ENCODE measurements at regions not wholly inside any gene's neighbourhood (a gene's known extent, or its start where the extent isn't known, plus 50 kb on each side); places are given as distances from the start of the nearest gene placed in this dataset.

- ChIA-PET CTCF (interaction anchor here (1.0 to 1.5 kb wide), 2 partner anchors 40 to 115 kb away, joined by 5 to 6 read pairs; no protein-coding TSS in a partner anchor), POLR2A (no interaction called here)
- DNase-seq (ENCODE audit: extremely low spot score): peak; percentile 56
- TF ChIP-seq CTBP1 (IDR thresholded peaks at IDR 0.05; ENCODE audit: borderline replicate concordance) (no peak), ARNT (IDR thresholded peaks at IDR 0.05) (no peak), FOXA1 (IDR thresholded peaks at IDR 0.05) (no peak), TARDBP (IDR thresholded peaks at IDR 0.05) (no peak), FOXM1 (IDR thresholded peaks at IDR 0.05; ENCODE audit: borderline replicate concordance) (no peak), ELF4 (IDR thresholded peaks at IDR 0.05) (no peak), SUZ12 (IDR thresholded peaks at IDR 0.05) (no peak), LEF1 (IDR thresholded peaks at IDR 0.05; ENCODE audit: borderline replicate concordance) (no peak), PKNOX1 (IDR thresholded peaks at IDR 0.05) (no peak), SP1 (IDR thresholded peaks at IDR 0.05) (no peak), ZNF384 (IDR thresholded peaks at IDR 0.05) (no peak), HDGF (IDR thresholded peaks at IDR 0.05; ENCODE audit: borderline replicate concordance) (no peak), FOXK2 (IDR thresholded peaks at IDR 0.05) (no peak)
Measured at GRCh38 chr17:55641676-55642081, 81.0 kb downstream of the TMEM100 start.

- no peak for DNase-seq (ENCODE audit: extremely low spot score)
- POLR2A ChIA-PET: no interaction called here
- CTCF ChIA-PET: no interaction called here
- TF ChIP-seq ARNT (IDR thresholded peaks at IDR 0.05): no peak
- TF ChIP-seq HDGF (IDR thresholded peaks at IDR 0.05; ENCODE audit: borderline replicate concordance): no peak
- no peak for TF ChIP-seq NFRKB (IDR thresholded peaks at IDR 0.05)
Measured at GRCh38 chr17:55639096-55639495, 83.6 kb downstream of the TMEM100 start.

- ChIA-PET CTCF (no interaction called here), POLR2A (no interaction called here)
- TF ChIP-seq BHLHE40 (IDR thresholded peaks at IDR 0.05; ENCODE audit: borderline replicate concordance) (no peak), FOXM1 (IDR thresholded peaks at IDR 0.05; ENCODE audit: borderline replicate concordance) (no peak), FOXA1 (IDR thresholded peaks at IDR 0.05) (no peak), SUZ12 (IDR thresholded peaks at IDR 0.05) (no peak), TARDBP (IDR thresholded peaks at IDR 0.05) (no peak), CTBP1 (IDR thresholded peaks at IDR 0.05; ENCODE audit: borderline replicate concordance) (no peak), FOXK2 (IDR thresholded peaks at IDR 0.05) (no peak), PKNOX1 (IDR thresholded peaks at IDR 0.05) (no peak), ARNT (IDR thresholded peaks at IDR 0.05) (no peak), ELF4 (IDR thresholded peaks at IDR 0.05) (no peak), HDGF (IDR thresholded peaks at IDR 0.05; ENCODE audit: borderline replicate concordance) (no peak), NFRKB (IDR thresholded peaks at IDR 0.05) (no peak), L3MBTL2 (conservative IDR thresholded peaks at IDR 0.05) (no peak), ZNF384 (IDR thresholded peaks at IDR 0.05) (no peak), LEF1 (IDR thresholded peaks at IDR 0.05; ENCODE audit: borderline replicate concordance) (no peak), SP1 (IDR thresholded peaks at IDR 0.05) (no peak)
- no peak for DNase-seq (ENCODE audit: extremely low spot score)
Measured at GRCh38 chr17:55635253-55635914, 87.3 kb downstream of the TMEM100 start.

GRCh38 chr17:55634702-55635101, 88.0 kb downstream of the TMEM100 start:
- TF ChIP-seq ELF4 (IDR thresholded peaks at IDR 0.05) (no peak), HDGF (IDR thresholded peaks at IDR 0.05; ENCODE audit: borderline replicate concordance) (no peak), L3MBTL2 (conservative IDR thresholded peaks at IDR 0.05) (no peak), SP1 (IDR thresholded peaks at IDR 0.05) (no peak), LEF1 (IDR thresholded peaks at IDR 0.05; ENCODE audit: borderline replicate concordance) (no peak), PKNOX1 (IDR thresholded peaks at IDR 0.05) (no peak), FOXM1 (IDR thresholded peaks at IDR 0.05; ENCODE audit: borderline replicate concordance) (no peak), ARNT (IDR thresholded peaks at IDR 0.05) (no peak)
- ChIA-PET CTCF (no interaction called here), POLR2A (no interaction called here)
- DNase-seq (ENCODE audit: extremely low spot score): no peak

GRCh38 chr17:55632893-55633292, 89.8 kb downstream of the TMEM100 start:
- POLR2A ChIA-PET: no interaction called here

More at GRCh38 chr17:55632893-55633292, 89.8 kb downstream of the TMEM100 start:
- no peak for DNase-seq (ENCODE audit: extremely low spot score)
- CTCF ChIA-PET: no interaction called here
- TF ChIP-seq FOXK2 (IDR thresholded peaks at IDR 0.05): no peak
- TF ChIP-seq FOXM1 (IDR thresholded peaks at IDR 0.05; ENCODE audit: borderline replicate concordance): no peak
- TF ChIP-seq ARNT (IDR thresholded peaks at IDR 0.05): no peak
- no peak for TF ChIP-seq NFRKB (IDR thresholded peaks at IDR 0.05)
- TF ChIP-seq BHLHE40 (IDR thresholded peaks at IDR 0.05; ENCODE audit: borderline replicate concordance): no peak
- no peak for TF ChIP-seq PKNOX1 (IDR thresholded peaks at IDR 0.05)
- TF ChIP-seq SUZ12 (IDR thresholded peaks at IDR 0.05): no peak
- TF ChIP-seq ZNF384 (IDR thresholded peaks at IDR 0.05): no peak
- no peak for TF ChIP-seq TARDBP (IDR thresholded peaks at IDR 0.05)
- no peak for TF ChIP-seq LEF1 (IDR thresholded peaks at IDR 0.05; ENCODE audit: borderline replicate concordance)
- TF ChIP-seq L3MBTL2 (conservative IDR thresholded peaks at IDR 0.05): no peak
- TF ChIP-seq FOXA1 (IDR thresholded peaks at IDR 0.05): no peak
- no peak for TF ChIP-seq HDGF (IDR thresholded peaks at IDR 0.05; ENCODE audit: borderline replicate concordance)
- TF ChIP-seq SP1 (IDR thresholded peaks at IDR 0.05): no peak
- no peak for TF ChIP-seq ELF4 (IDR thresholded peaks at IDR 0.05)
